ENCODE measurements at regions not wholly inside any gene's neighbourhood (a gene's known extent, or its start where the extent isn't known, plus 50 kb on each side); places are given as distances from the start of the nearest gene placed in this dataset.
A peak's percentile ranks its signal among the peaks of the same experiment; 100 is the strongest.

DNA sequence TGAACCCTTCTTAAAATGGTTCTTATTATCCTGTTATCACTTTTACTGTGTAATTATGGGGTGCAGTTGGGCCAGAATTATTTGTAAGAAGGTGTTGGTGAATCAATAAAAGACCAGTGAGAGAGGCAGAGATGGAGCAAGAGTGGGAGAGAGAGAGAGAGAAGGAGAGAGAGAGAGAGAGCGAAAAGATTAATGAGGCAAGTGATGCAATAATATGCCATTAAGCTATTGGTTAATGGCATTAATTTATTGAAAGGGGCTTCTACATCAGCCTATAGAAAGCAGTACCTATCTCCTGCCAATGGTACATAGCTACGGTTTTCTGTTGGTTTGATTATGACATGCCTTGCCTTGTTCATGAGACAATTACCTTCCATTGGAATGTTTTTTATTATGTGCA, 388.7 kb downstream of the RPS6KC1 start:
- Histone ChIP-seq H3K27ac (replicated peaks in 1 of 4) (no peak overlapping the region), H3K36me3 (no peaks in the 10 kb centered on the region), H3K4me1 (no peaks in the 10 kb centered on the region), H3K27me3 (no peaks in the 10 kb centered on the region), H3K9me3 (no peaks in the 10 kb centered on the region), H3K4me3 (no peak overlapping the region)
- intact Hi-C loops (cut with DNase I), result no loop called here
- no peak for DNase-seq (ENCODE audit: extremely low spot score)
- TF ChIP-seq EP300 (IDR thresholded peaks at IDR 0.05), result no peak
- TF ChIP-seq POLR2AphosphoS5 (IDR thresholded peaks at IDR 0.05), result no peak
- no peak for TF ChIP-seq CTCF (IDR thresholded peaks at IDR 0.05)
- no peak for TF ChIP-seq POLR2A (IDR thresholded peaks at IDR 0.05; ENCODE audit: low read depth)
- 93% methylated on average over 2 of the region's 2 CpGs for WGBS

DNA sequence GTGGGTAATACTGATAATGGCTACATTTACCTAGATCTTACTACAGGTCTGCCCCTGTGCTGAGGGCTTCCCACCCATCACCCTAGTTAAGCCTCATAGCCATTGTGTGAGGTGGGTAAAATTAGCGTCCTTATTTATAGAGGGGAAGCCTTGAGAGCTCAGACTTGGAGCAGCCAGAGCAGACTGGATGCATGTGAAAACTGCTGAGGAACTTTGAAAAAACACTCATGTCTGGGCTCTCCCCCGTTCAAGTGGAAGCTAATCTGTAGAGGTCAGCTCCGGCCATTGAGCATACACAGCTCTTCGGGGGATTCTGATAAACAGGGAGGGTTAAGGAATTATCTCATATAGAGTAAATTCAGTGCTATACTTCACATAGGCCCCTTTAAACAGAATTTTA, 389.7 kb downstream of the RPS6KC1 start:
- TF ChIP-seq POLR2AphosphoS5 (IDR thresholded peaks at IDR 0.05) (no peak), EP300 (IDR thresholded peaks at IDR 0.05) (no peak), CTCF (IDR thresholded peaks at IDR 0.05) (no peak), POLR2A (IDR thresholded peaks at IDR 0.05; ENCODE audit: low read depth) (no peak)
- H3K4me1 ChIP-seq, result no peaks in the 10 kb centered on the region
- H3K27ac ChIP-seq (replicated peaks in 1 of 4), result no peak overlapping the region
- peak; percentile 75 for DNase-seq (ENCODE audit: extremely low spot score)
- intact Hi-C loops (cut with DNase I), result no loop called here
- no peaks in the 10 kb centered on the region for H3K36me3 ChIP-seq
- H3K27me3 ChIP-seq, result no peaks in the 10 kb centered on the region
- no peaks in the 10 kb centered on the region for H3K9me3 ChIP-seq
- H3K4me3 ChIP-seq, result no peak overlapping the region
- WGBS, result 53% methylated on average over 4 of the region's 4 CpGs

- DNase-seq (ENCODE audit: extremely low spot score), result peak; percentile 21
- intact Hi-C loops (cut with DNase I), result no loop called here
- Histone ChIP-seq H3K27me3 (no peaks in the 10 kb centered on the region), H3K27ac (replicated peaks in 1 of 4) (no peak overlapping the region), H3K4me3 (no peak overlapping the region), H3K36me3 (no peaks in the 10 kb centered on the region), H3K4me1 (no peaks in the 10 kb centered on the region), H3K9me3 (no peaks in the 10 kb centered on the region)
- 83% methylated on average over 5 of the region's 5 CpGs for WGBS
- TF ChIP-seq CTCF (IDR thresholded peaks at IDR 0.05) (no peak), POLR2AphosphoS5 (IDR thresholded peaks at IDR 0.05) (no peak), POLR2A (IDR thresholded peaks at IDR 0.05; ENCODE audit: low read depth) (no peak)
Measured at GRCh38 chr1:213443415-213443814, 392.4 kb downstream of the RPS6KC1 start.

- TF ChIP-seq CTCF (IDR thresholded peaks at IDR 0.05) (no peak), POLR2A (IDR thresholded peaks at IDR 0.05; ENCODE audit: low read depth) (no peak), POLR2AphosphoS5 (IDR thresholded peaks at IDR 0.05) (no peak), EP300 (IDR thresholded peaks at IDR 0.05) (no peak)
- no peak overlapping the region for H3K4me3 ChIP-seq
- H3K27me3 ChIP-seq, result no peaks in the 10 kb centered on the region
- H3K9me3 ChIP-seq, result no peaks in the 10 kb centered on the region
- H3K27ac ChIP-seq (replicated peaks in 1 of 4), result no peak overlapping the region
- intact Hi-C loops (cut with DNase I), result no loop called here
- no peaks in the 10 kb centered on the region for H3K36me3 ChIP-seq
- peak; percentile 24 for DNase-seq (ENCODE audit: extremely low spot score)
- 65% methylated on average over 6 of the region's 6 CpGs for WGBS
- H3K4me1 ChIP-seq, result no peaks in the 10 kb centered on the region
Measured at GRCh38 chr1:213444224-213444623, 393.2 kb downstream of the RPS6KC1 start.

DNA sequence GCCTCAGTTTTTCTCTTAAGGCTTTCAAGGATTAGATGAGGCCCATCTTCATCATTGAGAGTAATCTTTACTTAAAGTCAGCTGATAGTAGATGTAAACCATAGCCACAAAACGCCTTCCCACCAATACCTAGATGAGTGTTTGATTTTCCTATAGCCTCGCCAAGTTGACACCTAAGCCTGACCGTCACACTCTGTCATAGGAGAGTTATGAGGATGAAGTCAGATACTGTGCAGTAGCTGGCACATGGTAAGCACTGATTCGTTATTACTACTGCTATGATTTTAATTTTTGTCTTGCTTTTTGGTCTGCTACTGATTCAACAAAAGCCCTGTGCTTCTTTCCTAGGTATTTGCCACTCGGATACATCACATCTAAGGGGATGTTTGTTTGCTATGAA, 395.5 kb downstream of the RPS6KC1 start:
- 60% methylated on average over 5 of the region's 5 CpGs for WGBS
- H3K36me3 ChIP-seq, result no peaks in the 10 kb centered on the region
- no peak overlapping the region for H3K27ac ChIP-seq (replicated peaks in 1 of 4)
- H3K9me3 ChIP-seq, result no peaks in the 10 kb centered on the region
- DNase-seq (ENCODE audit: extremely low spot score), result peak; percentile 31
- TF ChIP-seq EP300 (IDR thresholded peaks at IDR 0.05) (no peak), CTCF (IDR thresholded peaks at IDR 0.05) (no peak), POLR2A (IDR thresholded peaks at IDR 0.05; ENCODE audit: low read depth) (no peak), POLR2AphosphoS5 (IDR thresholded peaks at IDR 0.05) (no peak)
- H3K27me3 ChIP-seq, result no peaks in the 10 kb centered on the region
- no peak overlapping the region for H3K4me3 ChIP-seq
- intact Hi-C loops (cut with DNase I), result no loop called here
- H3K4me1 ChIP-seq, result no peaks in the 10 kb centered on the region
